GM12892 (cell line): ENCODE measurements at regions not wholly inside any gene's neighbourhood (a gene's known extent, or its start where the extent isn't known, plus 50 kb on each side); places are given as distances from the start of the nearest gene placed in this dataset.

Experiments
- DNase-seq: peaks from one replicate; pipeline ENCODE4 v3.0.0; 2011; ENCODE audit not compliant: insufficient read length
- FAIRE-seq: peaks from 2 replicates; lab custom pipeline; 2011; peaks lifted over from hg19 to GRCh38; lab: Jason Lieb, UNC
- POLR2A ChIP-seq: IDR thresholded peaks from 2 replicates; pipeline ENCODE4 v1.6.1; 2011; ENCODE audit warnings: low read depth, low read length, control low read depth
- POLR2AphosphoS5 ChIP-seq: IDR thresholded peaks from 2 replicates; pipeline ENCODE4 v1.6.1; 2011; ENCODE audit warnings: low read depth, low read length, control low read depth
- TAF1 ChIP-seq: IDR thresholded peaks from 2 replicates; pipeline ENCODE4 v1.6.1; 2011; ENCODE audit warnings: low read depth, mild to moderate bottlenecking, control low read depth, low read length, borderline replicate concordance

DNA sequence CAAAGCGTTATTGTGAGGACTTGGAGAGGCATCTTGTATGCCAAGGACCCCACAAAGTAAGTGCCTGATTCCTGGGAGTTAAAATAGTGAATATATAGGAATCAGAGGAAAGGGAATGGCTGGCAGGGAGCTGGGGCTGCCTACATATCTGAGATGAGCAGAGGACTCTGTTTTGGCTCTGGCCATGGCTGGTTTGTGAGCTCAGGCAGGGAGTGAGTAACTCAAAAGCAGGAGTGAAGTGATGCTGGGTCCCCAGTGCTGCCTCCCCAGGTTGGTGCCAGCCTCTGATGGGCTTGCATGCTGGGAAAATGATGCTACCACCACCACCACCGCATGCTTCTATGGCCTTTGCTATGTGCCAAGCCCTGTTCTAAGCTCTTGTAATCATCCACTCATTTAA is 246.0 kb upstream of the MVB12B start:
- DNase-seq (no peak), FAIRE-seq (no peak)
- TF ChIP-seq TAF1, result no peak
- TF ChIP-seq POLR2AphosphoS5, result no peak

DNA sequence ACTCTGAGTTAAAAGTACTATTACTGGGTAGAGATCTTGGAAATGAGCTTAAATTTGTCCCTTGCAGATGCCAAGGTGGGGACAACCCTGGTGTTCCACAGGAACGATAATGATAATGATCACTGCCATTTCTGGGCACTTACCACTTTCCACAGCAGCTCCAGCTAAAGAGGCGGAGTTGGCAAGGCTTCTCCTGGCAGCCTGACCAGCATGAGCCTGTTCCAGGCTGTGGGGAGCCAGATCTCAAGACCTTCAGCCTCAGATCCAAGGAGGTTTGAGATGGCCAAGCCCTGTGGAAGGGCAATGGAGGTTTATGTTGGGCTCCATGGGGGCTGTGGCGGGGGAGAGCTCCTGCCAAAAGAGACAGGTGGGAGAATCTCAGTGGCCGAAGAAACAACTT is 244.9 kb upstream of the MVB12B start:
- DNase-seq (no peak), FAIRE-seq (no peak)
- no peak for TF ChIP-seq TAF1
- no peak for TF ChIP-seq POLR2A
- no peak for TF ChIP-seq POLR2AphosphoS5

DNA sequence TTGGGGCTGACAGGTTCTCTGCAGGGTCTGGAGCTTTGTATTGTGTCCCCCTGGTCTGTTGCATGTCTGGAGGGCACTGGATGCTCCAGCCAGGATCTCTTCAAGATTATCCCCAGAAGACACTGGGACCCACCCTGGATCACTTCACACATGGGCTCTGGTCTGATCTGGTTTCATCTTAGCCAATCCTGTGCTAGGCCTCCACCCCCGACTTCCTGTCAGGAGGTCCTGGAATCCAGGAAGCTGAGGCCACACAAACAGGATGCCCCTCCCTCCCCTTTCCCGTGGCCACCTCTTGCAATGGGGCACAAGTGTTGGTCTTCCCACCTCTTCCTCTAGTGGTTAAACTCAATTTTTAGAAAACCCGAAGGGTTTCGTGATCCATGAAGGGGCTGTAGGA is 242.6 kb upstream of the MVB12B start:
- TF ChIP-seq POLR2AphosphoS5 (no peak), TAF1 (no peak), POLR2A (no peak)
- DNase-seq (no peak), FAIRE-seq (no peak)

DNA sequence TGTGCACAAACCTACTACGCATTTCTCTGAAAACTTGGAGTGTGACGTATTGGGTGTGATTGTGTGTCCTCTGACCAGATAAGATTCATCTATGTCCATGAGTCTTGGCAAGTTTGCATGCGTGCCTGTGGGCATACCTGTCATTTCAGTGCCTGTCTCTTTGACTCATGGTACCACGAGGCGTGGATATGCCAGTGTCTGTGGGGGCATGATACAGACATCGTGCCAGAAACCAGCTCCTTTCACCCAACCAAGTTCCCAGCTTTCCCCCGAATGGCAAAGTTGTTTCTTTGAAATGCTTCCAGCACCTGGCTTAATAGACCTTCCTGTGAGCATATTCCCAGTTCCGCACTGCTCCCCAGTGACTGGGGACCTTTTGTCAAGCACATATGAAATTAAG is 241.9 kb upstream of the MVB12B start:
- FAIRE-seq, result no peak
- TF ChIP-seq TAF1 (no peak), POLR2A (no peak), POLR2AphosphoS5 (no peak)
- DNase-seq, result no peak

DNA sequence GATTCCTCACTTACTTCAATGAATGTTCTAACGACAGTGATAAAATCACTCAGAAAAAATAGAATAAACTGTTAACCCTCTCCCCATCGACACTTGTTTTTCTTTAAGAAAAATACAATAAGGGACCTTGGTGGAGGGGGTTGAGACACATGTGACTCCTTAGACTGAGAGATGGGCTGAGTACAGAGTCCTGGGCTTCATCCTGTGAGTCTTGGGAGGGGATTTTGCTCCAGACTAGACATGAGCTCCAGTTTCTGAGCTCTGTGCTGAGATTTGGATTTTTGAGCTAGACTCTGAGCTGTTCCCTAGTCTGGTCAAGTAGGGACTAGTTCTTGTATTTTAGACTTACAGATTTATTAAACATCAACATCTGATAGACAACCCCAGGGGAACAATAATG is 241.5 kb upstream of the MVB12B start:
- TF ChIP-seq POLR2A, result no peak
- DNase-seq (no peak), FAIRE-seq (no peak)

DNA sequence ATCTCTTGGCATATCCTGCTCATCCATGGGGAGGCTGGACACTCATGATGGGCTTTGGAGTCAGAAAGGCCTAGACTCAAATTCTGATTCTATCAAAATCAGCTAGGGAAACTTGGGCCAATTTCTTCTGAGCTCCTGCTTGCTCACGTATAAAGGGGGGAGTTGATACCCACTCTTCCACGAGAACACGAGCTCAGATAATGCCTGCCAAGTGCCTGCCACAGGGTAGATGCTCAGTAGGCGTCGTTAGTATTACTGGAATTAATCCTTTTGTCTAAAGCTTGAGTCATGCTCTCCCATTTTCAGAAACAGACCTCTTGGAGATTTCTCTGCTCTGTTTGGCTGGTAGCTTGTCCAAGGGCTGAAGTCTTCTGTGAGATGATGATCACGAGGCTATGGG is 238.3 kb upstream of the MVB12B start:
- TF ChIP-seq POLR2AphosphoS5 (no peak), TAF1 (no peak), POLR2A (no peak)
- DNase-seq (no peak), FAIRE-seq (no peak)

DNA sequence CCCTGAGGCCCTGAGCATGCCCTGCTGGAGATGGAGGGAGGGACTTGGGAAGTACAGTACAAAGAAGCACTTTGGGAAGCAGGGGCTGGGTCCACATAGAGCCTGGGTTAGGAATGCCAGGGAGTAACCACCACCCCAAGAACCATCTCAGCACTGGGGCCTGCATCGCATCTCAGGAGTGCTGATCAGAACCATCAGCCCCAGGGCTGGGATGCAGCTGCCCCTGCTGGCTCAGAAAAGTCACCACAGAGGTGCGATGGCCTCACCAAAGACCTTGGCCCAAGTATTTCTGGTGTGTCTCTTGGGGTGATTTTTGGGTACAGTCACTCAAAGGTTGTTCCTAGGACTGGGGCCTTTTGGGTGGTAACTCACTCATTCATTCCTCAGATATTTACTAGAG is 236.8 kb upstream of the MVB12B start:
- DNase-seq (no peak), FAIRE-seq (no peak)
- no peak for TF ChIP-seq POLR2AphosphoS5
- no peak for TF ChIP-seq TAF1
- no peak for TF ChIP-seq POLR2A

DNA sequence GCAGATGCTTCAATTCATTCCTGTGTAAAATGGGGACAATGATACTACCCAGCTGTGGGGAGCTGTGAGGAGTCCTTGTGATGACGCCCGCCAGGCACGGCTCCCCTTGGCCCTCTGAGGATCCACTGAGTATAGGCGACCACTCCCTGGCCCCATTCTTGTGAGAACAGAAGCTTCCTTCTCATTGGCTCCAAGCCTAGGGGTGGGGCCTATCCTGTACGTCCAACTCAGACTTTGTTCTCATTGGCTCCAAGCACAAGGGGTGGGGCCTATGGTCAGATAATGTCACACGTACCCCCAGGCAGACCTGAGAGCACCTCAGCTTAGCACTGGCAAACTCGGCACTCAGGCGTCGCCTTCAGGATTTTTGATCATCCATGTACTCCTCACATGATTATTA is 232.9 kb upstream of the MVB12B start:
- no peak for DNase-seq
- no peak for FAIRE-seq
- TF ChIP-seq TAF1 (no peak), POLR2AphosphoS5 (no peak), POLR2A (no peak)

DNA sequence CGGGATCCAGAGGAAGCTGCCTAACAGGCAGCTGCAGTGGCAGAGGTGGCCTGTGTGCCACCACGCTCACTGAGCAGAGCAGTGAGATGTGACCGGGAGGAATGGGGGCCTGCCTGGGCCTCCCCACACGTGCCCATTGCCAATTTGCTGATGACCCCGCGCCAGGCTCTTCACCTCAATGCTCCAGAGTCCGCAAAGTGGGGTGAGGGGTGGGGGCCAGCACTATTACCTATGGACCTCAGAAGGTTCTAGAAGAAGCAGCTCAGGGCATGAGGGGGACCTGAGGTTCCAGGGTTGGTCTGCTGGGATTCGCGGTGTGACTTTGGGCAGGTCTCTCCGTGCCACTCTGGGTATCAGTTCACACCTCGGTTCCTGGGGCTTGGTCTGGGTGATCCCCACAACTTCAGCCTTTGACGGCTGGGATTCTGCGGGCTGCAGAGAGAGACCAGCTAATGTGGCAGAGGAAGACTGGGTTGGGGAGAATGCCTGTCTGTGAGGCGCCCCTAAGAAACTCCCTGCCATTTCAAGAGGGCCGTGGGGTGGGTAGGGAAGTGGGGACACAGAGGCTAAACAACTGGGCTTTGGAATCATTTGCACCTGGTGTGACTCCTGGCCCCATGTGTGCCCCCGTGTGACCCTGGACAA is 231.0 kb upstream of the MVB12B start:
- no peak for FAIRE-seq
- DNase-seq, result no peak
- TF ChIP-seq POLR2AphosphoS5 (no peak), POLR2A (no peak), TAF1 (no peak)

DNA sequence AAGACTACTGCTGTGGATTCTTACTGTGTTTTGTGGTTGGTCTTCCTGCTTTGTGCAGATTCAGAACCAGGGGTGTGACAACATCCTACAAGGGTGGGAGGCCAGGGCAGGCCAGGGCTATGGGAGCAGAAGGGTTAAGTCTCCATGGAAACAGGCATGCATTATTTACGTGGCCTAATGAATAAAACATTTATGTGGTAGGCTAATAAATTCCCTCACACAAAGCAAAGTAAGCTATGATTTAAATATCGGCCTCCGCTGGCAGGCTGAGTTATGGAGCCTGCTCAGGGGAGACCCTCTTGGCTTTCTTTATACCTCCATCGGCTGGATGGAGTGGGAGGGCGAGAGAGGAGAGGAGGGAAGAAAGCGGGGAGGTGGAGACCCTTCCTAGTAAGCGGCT is 230.3 kb upstream of the MVB12B start:
- TF ChIP-seq TAF1 (no peak), POLR2A (no peak), POLR2AphosphoS5 (no peak)
- FAIRE-seq (no peak), DNase-seq (no peak)

DNA sequence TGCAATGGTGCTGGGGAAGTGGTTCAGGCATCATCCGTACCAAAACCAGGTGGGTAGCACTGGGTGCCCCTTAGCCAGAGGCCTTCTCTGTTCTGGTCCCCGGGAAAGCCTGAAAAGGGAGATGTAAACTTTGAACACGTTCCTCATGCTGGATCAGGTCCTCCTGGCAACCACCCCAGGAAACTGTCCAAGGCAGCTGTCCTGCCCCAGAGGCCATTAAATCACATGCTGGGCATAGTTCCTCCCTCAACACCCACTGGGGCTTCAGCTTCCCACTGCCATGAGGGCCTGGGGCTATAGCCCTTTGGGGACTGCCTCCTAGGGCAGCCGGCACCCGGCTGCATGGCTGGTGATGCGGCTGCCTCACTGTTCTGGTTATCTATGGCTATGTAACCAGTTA is 228.9 kb upstream of the MVB12B start:
- DNase-seq, result no peak
- no peak for FAIRE-seq
- no peak for TF ChIP-seq POLR2AphosphoS5
- TF ChIP-seq TAF1, result no peak
- no peak for TF ChIP-seq POLR2A

DNA sequence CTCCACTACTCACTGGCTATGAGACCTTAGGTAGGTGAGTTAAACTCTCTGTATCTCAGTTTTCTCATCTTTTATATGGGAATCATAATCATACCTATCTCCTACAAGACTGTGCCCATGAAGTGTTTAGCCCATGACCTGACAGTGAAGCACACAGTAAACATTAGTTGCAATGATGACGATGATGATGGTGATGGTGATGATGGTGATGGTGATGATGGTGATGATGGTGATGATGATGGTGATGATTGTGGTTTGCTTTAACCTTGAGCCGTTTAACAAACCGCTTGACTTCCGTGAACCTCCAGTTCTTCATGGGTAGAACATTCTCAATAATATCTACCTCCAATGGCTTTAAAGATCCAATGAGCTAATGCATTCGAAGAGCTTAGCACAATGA is 220.2 kb upstream of the MVB12B start:
- DNase-seq (no peak), FAIRE-seq (no peak)
- TF ChIP-seq POLR2AphosphoS5, result no peak
- TF ChIP-seq POLR2A, result no peak
- no peak for TF ChIP-seq TAF1

DNA sequence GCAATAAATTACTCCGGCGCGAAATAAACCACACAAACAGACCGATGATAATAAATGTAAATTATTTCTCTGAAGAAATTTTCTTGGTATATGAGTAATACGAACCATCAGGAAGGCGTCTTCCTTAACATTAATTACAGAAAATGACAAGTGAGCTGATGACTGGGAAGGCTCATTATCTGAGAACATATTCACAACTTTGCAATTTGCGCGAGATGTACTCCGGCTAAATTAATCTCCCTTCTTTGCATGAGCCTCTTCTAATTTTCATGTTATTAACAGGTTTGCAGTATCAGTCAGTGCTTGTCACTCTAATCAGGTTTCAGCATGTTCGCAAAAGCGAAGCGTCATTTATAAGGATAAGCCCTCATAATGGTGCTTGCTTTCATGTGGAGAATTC is 218.9 kb upstream of the MVB12B start:
- no peak for DNase-seq
- TF ChIP-seq TAF1, result no peak
- no peak for FAIRE-seq
